ENCODE measurements at regions not wholly inside any gene's neighbourhood (a gene's known extent, or its start where the extent isn't known, plus 50 kb on each side); places are given as distances from the start of the nearest gene placed in this dataset.

DNA sequence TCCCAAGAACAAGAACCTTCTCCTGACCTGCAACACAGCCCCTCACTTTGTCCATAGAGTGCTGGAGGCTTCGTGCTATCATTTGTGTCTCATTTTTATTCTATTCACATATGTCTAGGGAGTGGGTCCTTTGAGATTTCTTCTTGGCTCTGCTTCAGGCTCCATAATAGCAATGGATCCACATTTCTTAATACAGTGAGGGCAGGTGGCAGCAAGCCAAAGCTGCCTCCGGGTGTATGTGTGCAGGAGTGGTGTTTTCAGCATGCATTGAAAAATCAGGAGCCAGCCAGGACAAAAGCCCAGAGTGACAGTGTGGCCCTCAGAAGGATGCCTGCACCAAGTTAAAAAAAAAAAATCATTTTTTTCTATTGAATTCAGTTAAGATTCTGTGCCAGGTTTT, 115.1 kb upstream of the PELI1 start:
- TF ChIP-seq, protein P1, sequence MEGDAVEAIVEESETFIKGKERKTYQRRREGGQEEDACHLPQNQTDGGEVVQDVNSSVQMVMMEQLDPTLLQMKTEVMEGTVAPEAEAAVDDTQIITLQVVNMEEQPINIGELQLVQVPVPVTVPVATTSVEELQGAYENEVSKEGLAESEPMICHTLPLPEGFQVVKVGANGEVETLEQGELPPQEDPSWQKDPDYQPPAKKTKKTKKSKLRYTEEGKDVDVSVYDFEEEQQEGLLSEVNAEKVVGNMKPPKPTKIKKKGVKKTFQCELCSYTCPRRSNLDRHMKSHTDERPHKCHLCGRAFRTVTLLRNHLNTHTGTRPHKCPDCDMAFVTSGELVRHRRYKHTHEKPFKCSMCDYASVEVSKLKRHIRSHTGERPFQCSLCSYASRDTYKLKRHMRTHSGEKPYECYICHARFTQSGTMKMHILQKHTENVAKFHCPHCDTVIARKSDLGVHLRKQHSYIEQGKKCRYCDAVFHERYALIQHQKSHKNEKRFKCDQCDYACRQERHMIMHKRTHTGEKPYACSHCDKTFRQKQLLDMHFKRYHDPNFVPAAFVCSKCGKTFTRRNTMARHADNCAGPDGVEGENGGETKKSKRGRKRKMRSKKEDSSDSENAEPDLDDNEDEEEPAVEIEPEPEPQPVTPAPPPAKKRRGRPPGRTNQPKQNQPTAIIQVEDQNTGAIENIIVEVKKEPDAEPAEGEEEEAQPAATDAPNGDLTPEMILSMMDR (IDR thresholded peaks at IDR 0.05): no peak
- Mint-ChIP-seq H3K4me1 (peaks cover 61% of the 10 kb centered on the region), H3K4me3 (no peak overlapping the region), H3K27me3 (ENCODE audit: low read depth, poor library complexity) (peaks cover 28% of the 10 kb centered on the region), H3K9me3 (no peaks in the 10 kb centered on the region), H3K36me3 (ENCODE audit: low read depth) (no peaks in the 10 kb centered on the region), H3K27ac (no peak overlapping the region)
- DNase-seq: no peak

DNA sequence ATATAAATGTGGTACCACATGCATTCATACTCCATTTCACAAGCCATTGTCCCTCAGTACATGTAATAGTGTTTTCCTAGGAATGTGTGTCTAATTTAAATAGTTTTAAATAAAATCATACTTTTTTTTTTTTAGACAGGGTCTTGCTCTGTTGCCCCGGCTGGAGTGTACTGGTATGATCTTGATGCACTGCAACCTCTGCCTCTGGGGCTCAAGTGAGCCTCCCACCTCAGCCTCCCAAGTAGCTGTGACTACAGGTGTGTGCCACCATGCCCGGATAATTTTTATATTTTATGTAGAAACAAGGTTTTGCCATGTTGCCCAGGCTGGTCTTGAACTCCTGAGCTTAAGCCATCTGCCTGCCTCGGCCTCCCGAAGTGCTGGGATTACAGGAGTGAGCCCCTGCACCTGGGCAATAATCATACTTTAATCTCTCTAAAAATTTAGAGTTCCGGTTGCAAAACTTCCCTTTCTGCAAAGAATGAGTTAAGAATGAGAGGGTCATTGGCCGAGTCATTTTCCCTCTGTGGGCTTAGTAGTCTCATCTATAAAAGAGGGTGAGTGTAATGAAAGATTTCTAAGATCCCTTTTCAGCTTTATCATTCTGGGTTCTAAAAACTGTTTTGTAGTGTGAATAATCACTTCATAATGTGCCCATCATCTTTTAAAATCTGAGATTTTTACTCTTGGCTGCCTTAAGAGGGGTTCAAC, 116.0 kb upstream of the PELI1 start:
- H3K27ac Mint-ChIP-seq: peak overlapping the region; percentile 66
- TF ChIP-seq, protein P1 (IDR thresholded peaks at IDR 0.05): no peak
- DNase-seq: no peak
- H3K4me3 Mint-ChIP-seq: no peak overlapping the region
- no peaks in the 10 kb centered on the region for H3K36me3 Mint-ChIP-seq (ENCODE audit: low read depth)
- H3K27me3 Mint-ChIP-seq (ENCODE audit: low read depth, poor library complexity): peaks cover 18% of the 10 kb centered on the region
- H3K4me1 Mint-ChIP-seq: peaks cover 58% of the 10 kb centered on the region
- no peaks in the 10 kb centered on the region for H3K9me3 Mint-ChIP-seq

DNA sequence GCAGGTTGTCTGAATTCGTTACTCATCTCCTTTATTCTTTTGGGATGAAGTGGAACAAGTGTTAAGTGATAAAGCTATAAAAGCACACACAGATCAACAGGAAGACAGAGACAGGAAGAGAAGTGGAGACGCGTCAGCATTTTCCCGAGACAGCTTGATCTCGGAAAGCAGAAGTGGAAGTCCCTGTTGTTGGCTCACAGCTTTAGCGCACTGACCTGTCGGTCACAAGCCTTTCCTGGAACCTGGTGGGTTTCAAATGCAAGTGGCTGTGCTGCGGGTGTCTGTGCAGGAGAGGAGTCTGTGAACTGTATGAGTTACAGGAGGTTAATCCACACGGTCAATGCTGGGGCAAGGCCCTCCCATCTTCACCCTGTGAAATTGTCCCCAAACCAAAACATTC, 116.6 kb upstream of the PELI1 start:
- Mint-ChIP-seq H3K36me3 (ENCODE audit: low read depth) (no peaks in the 10 kb centered on the region), H3K27me3 (ENCODE audit: low read depth, poor library complexity) (peaks cover 16% of the 10 kb centered on the region), H3K9me3 (peaks cover 3% of the 10 kb centered on the region), H3K4me1 (peaks cover 55% of the 10 kb centered on the region), H3K27ac (peak overlapping the region; percentile 66), H3K4me3 (no peak overlapping the region)
- DNase-seq: no peak
- TF ChIP-seq, protein P1 (IDR thresholded peaks at IDR 0.05): no peak

DNA sequence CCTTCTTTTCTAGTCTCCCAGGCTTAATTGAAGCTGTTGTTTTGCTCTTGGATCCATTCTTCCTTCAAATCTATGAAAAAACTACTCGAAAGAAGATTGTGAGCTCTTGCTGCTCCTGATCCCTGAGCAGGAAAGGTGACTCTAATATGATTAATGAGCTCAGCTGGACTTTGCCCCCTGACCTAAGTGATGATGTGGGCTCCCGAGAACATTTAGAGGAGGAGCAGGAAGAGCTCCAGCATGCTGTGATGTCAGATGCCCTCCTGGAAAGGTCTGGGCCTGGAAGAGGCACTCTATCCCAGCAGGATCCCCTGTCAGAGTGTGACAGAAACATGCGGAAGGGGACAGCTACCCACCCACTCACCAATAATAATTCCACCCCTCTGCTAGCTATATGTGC, 117.9 kb upstream of the PELI1 start:
- DNase-seq: no peak
- no peak overlapping the region for H3K27ac Mint-ChIP-seq
- TF ChIP-seq, protein P1 (IDR thresholded peaks at IDR 0.05): no peak
- H3K27me3 Mint-ChIP-seq (ENCODE audit: low read depth, poor library complexity): peaks cover 9% of the 10 kb centered on the region
- peaks cover 46% of the 10 kb centered on the region for H3K4me1 Mint-ChIP-seq
- H3K4me3 Mint-ChIP-seq: no peak overlapping the region
- peaks cover 3% of the 10 kb centered on the region for H3K9me3 Mint-ChIP-seq
- no peaks in the 10 kb centered on the region for H3K36me3 Mint-ChIP-seq (ENCODE audit: low read depth)

DNA sequence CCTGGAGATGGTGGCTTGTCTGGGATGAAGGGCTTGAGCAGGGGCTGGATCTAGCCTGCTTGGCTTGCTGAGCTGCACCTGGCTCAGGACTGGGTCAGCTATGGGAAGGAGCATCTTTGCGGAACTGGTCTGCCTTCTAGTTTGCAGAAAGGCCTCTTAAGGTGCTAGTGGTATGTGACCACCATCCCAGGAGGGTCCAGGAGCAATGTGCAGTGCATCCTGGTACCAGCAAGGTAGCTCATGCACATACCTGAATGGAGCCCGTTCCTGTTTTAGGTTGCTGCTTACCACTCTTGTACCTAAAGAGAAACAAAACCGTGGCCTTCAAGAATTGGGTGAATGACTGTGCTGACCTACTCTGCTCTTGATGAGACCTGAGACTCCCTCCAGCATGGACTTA, 118.6 kb upstream of the PELI1 start:
- H3K27me3 Mint-ChIP-seq (ENCODE audit: low read depth, poor library complexity): peaks cover 3% of the 10 kb centered on the region
- peaks cover 3% of the 10 kb centered on the region for H3K9me3 Mint-ChIP-seq
- H3K27ac Mint-ChIP-seq: no peak overlapping the region
- TF ChIP-seq, protein P1 (IDR thresholded peaks at IDR 0.05): no peak
- no peaks in the 10 kb centered on the region for H3K36me3 Mint-ChIP-seq (ENCODE audit: low read depth)
- H3K4me1 Mint-ChIP-seq: peaks cover 44% of the 10 kb centered on the region
- no peak overlapping the region for H3K4me3 Mint-ChIP-seq
- no peak for DNase-seq

DNA sequence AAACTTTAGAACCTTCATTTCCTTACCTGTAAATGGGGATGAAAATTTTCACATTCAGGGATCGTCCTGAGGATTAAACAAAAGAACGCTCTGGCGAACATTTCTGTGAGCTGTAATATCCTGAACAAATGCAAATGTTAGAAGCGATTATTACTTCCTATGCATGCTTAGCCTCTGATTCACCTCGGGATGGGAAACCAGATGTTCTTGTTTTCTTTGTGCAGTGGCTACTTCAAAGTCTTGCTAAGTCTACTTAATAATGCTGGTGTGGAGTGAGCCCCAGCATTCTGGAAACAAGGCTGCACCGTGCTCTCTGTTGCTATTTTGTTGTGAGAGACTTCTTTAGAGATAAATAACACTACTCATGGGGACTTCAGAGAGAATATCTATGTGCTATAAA, 119.1 kb upstream of the PELI1 start:
- Mint-ChIP-seq H3K27me3 (ENCODE audit: low read depth, poor library complexity) (peaks cover 3% of the 10 kb centered on the region), H3K9me3 (peaks cover 3% of the 10 kb centered on the region), H3K36me3 (ENCODE audit: low read depth) (no peaks in the 10 kb centered on the region), H3K4me3 (no peak overlapping the region), H3K27ac (no peak overlapping the region), H3K4me1 (peaks cover 43% of the 10 kb centered on the region)
- TF ChIP-seq, protein P1 (IDR thresholded peaks at IDR 0.05): no peak
- no peak for DNase-seq
